Loucy (cell line): ENCODE measurements at regions not wholly inside any gene's neighbourhood (a gene's known extent, or its start where the extent isn't known, plus 50 kb on each side); places are given as distances from the start of the nearest gene placed in this dataset.

Source experiments
- H2AFZ ChIP-seq: fragments of 200-600 bp; sonication (generic); 2 replicates; pipeline ENCODE4 v1.6.0; 2016; ENCODE audit warnings: antibody characterized with exemption, mild to moderate bottlenecking, low read length, moderate library complexity
- H3F3A ChIP-seq: fragments of 200-600 bp; 2 replicates; pipeline ENCODE4 v1.6.0; 2016; ENCODE audit warnings: antibody characterized with exemption, low read depth, mild to moderate bottlenecking
- H3K27me3 ChIP-seq: fragments of 200-600 bp; sonication (generic); 2 replicates; pipeline ENCODE4 v1.6.1; 2014; ENCODE audit warnings: low read length, mild to moderate bottlenecking; ENCODE audit not compliant: insufficient read depth, poor library complexity, severe bottlenecking
- H3K36me3 ChIP-seq: fragments of 200-600 bp; sonication (generic); 2 replicates; pipeline ENCODE4 v1.6.1; 2016; ENCODE audit warnings: low read length; ENCODE audit not compliant: insufficient read depth
- H3K4me1 ChIP-seq: fragments of 200-600 bp; sonication (generic); 2 replicates; pipeline ENCODE4 v1.5.1; 2014; ENCODE audit warnings: low read length, mild to moderate bottlenecking; ENCODE audit not compliant: insufficient read depth, poor library complexity, severe bottlenecking
- H3K4me2 ChIP-seq: fragments of 200-600 bp; sonication (generic); 2 replicates; pipeline ENCODE4 v1.6.0; 2014; ENCODE audit warnings: antibody characterized with exemption, low read length, low read depth, mild to moderate bottlenecking; ENCODE audit not compliant: poor library complexity, severe bottlenecking
- H3K4me3 ChIP-seq: fragments of 200-600 bp; sonication (generic); 2 replicates; pipeline ENCODE4 v1.5.1; 2014; ENCODE audit warnings: low read length, mild to moderate bottlenecking, mixed read lengths; ENCODE audit not compliant: poor library complexity, severe bottlenecking
- H3K79me2 ChIP-seq: fragments of 200-600 bp; sonication (generic); 2 replicates; pipeline ENCODE4 v1.6.1; 2014; ENCODE audit warnings: low read length; ENCODE audit not compliant: insufficient read depth
- H3K9ac ChIP-seq: fragments of 200-600 bp; sonication (generic); 2 replicates; pipeline ENCODE4 v1.6.0; 2014; ENCODE audit warnings: mild to moderate bottlenecking, low read depth, low read length, moderate library complexity; ENCODE audit not compliant: poor library complexity, severe bottlenecking
- H3K9me2 ChIP-seq: fragments of 200-600 bp; sonication (generic); replicated peaks from 2 replicates; pipeline ENCODE4 v1.6.1; 2016; ENCODE audit warnings: low read depth, low read length, mixed read lengths
- H3K9me3 ChIP-seq: fragments of 200-600 bp; sonication (generic); 2 replicates; pipeline ENCODE4 v1.6.1; 2014; ENCODE audit warnings: mild to moderate bottlenecking, antibody characterized with exemption, low read length, low read depth; ENCODE audit not compliant: insufficient read depth
- H4K20me1 ChIP-seq: fragments of 200-600 bp; sonication (generic); 2 replicates; pipeline ENCODE4 v1.6.0; 2014; ENCODE audit warnings: antibody characterized with exemption, low read length, mild to moderate bottlenecking; ENCODE audit not compliant: insufficient read depth, poor library complexity, severe bottlenecking
- EZH2phosphoT487 ChIP-seq: fragments of 200-600 bp; IDR thresholded peaks from 2 replicates; pipeline ENCODE4 v1.6.1; 2018; ENCODE audit warnings: antibody characterized with exemption, mild to moderate bottlenecking, moderate library complexity, borderline replicate concordance
- TF ChIP-seq, protein P1 (sequence below): fragments of 200-600 bp; sonication (generic); conservative IDR thresholded peaks from 2 replicates; pipeline ENCODE4 v1.5.1; 2014; ENCODE audit warnings: mild to moderate bottlenecking, antibody characterized with exemption, low read length

DNA sequence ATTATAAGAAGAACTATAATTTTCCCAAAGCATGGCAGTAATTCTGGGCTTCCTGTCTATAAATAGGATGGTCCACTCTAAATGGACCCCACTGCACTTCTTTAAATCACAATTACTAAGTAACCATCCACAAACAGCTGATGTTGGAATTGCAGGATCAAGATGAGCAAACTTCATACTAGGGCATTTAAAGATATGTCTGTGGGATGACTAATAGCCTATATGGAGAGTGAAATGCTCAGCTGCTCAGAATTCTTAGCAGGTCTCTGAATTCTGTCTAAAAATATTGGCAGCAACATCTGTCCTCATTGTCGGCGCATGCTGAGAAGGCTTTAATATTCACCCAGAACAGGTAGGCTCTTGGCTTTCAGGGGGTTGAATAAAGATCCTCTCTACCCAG lies 140.4 kb downstream of the SATB1 start:
- Histone ChIP-seq H4K20me1 (no peaks in the 10 kb centered on the region), H2AFZ (no peak overlapping the region), H3K9me3 (no peaks in the 10 kb centered on the region), H3K36me3 (no peaks in the 10 kb centered on the region), H3K27me3 (no peaks in the 10 kb centered on the region), H3K9me2 (no peaks in the 10 kb centered on the region), H3K4me3 (no peak overlapping the region), H3K79me2 (no peaks in the 10 kb centered on the region), H3K9ac (no peak overlapping the region), H3K4me1 (peaks cover under 1% of the 10 kb centered on the region), H3K4me2 (no peak overlapping the region), H3F3A (no peaks in the 10 kb centered on the region)
- TF ChIP-seq, protein P1, sequence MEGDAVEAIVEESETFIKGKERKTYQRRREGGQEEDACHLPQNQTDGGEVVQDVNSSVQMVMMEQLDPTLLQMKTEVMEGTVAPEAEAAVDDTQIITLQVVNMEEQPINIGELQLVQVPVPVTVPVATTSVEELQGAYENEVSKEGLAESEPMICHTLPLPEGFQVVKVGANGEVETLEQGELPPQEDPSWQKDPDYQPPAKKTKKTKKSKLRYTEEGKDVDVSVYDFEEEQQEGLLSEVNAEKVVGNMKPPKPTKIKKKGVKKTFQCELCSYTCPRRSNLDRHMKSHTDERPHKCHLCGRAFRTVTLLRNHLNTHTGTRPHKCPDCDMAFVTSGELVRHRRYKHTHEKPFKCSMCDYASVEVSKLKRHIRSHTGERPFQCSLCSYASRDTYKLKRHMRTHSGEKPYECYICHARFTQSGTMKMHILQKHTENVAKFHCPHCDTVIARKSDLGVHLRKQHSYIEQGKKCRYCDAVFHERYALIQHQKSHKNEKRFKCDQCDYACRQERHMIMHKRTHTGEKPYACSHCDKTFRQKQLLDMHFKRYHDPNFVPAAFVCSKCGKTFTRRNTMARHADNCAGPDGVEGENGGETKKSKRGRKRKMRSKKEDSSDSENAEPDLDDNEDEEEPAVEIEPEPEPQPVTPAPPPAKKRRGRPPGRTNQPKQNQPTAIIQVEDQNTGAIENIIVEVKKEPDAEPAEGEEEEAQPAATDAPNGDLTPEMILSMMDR = no peak
- no peak for TF ChIP-seq EZH2phosphoT487

DNA sequence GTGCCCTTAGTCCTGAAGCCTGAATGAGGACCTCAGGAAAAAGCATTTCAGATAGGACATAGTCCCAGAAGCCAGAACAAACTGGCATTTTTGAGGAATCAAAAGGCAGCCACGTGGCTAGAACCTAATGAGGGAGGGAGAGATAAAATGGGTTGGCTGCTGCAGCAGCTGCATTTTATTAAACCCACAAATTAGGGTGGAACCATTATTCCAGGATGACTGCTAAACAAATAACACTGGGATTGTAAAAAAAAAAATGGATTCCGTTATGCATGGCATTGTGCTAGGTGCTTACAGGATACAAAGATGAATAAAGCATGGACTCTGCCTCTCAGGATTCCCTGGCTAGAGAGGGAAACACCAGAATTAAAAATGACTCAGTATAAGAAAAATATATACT lies 141.5 kb downstream of the SATB1 start:
- Histone ChIP-seq H2AFZ (no peak overlapping the region), H3K4me1 (no peaks in the 10 kb centered on the region), H3K9ac (no peak overlapping the region), H3K4me3 (no peak overlapping the region), H4K20me1 (no peaks in the 10 kb centered on the region), H3K9me2 (no peaks in the 10 kb centered on the region), H3K36me3 (no peaks in the 10 kb centered on the region), H3K4me2 (no peak overlapping the region), H3K27me3 (no peaks in the 10 kb centered on the region), H3K9me3 (no peaks in the 10 kb centered on the region), H3K79me2 (no peaks in the 10 kb centered on the region), H3F3A (no peaks in the 10 kb centered on the region)
- TF ChIP-seq EZH2phosphoT487 = no peak

DNA sequence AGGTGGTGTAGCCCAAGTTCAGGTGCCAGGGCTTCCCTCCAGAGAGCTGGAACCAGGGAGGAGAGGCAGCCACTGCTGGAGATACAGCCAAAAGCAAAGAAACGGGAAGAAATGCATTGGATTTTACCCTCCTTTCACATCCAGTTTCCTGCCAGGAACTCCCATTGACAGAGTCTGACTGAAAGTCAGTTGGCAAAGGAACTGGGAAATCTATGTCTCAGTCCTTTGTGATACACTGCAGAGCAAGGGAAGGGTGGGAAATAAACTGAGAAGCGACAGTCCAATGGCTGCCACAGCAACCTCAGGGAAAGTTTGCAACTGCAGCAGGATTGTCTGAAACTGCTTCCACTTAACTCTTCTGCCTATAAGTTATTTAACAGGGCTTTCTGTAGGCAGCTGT lies 142.6 kb downstream of the SATB1 start:
- H4K20me1 ChIP-seq = no peaks in the 10 kb centered on the region
- H3K9me2 ChIP-seq = no peaks in the 10 kb centered on the region
- H3K27me3 ChIP-seq = no peaks in the 10 kb centered on the region
- no peaks in the 10 kb centered on the region for H3K36me3 ChIP-seq
- H3K4me2 ChIP-seq = no peak overlapping the region
- no peaks in the 10 kb centered on the region for H3F3A ChIP-seq
- no peak overlapping the region for H3K4me3 ChIP-seq
- no peaks in the 10 kb centered on the region for H3K9me3 ChIP-seq
- H2AFZ ChIP-seq = no peak overlapping the region
- TF ChIP-seq EZH2phosphoT487 = no peak
- TF ChIP-seq, protein P1 = no peak
- no peaks in the 10 kb centered on the region for H3K4me1 ChIP-seq
- no peak overlapping the region for H3K9ac ChIP-seq
- H3K79me2 ChIP-seq = no peaks in the 10 kb centered on the region

DNA sequence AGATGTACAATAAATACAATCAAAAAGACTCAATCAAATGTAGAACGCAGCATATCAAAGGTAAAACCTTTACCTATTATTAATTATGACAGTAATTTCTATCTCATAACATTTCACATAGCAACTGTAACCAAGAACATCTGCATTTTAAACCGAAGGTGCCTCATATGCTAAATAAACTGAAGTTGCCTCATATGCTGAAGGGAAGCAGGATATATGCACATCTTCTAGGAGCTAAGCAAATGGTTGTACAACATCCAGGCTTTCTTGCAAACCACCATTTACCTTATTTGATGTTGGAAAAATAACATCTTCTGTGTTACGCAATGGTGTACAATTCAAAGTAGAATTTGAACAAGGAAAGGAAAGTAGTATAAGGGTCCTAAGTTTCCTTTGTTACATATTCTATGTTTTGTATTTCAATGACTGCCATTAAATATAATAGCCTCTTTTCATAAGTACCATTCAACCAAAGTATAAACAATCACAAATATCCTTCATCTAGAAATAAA lies 145.9 kb downstream of the SATB1 start:
- Histone ChIP-seq H3K4me3 (no peak overlapping the region), H3F3A (no peaks in the 10 kb centered on the region), H3K36me3 (no peaks in the 10 kb centered on the region), H3K79me2 (no peaks in the 10 kb centered on the region), H3K9me2 (no peaks in the 10 kb centered on the region), H2AFZ (no peak overlapping the region), H3K9me3 (no peaks in the 10 kb centered on the region), H3K9ac (no peak overlapping the region), H4K20me1 (no peaks in the 10 kb centered on the region), H3K27me3 (no peaks in the 10 kb centered on the region), H3K4me2 (no peak overlapping the region), H3K4me1 (peaks cover 7% of the 10 kb centered on the region)
- TF ChIP-seq, protein P1 = no peak
- no peak for TF ChIP-seq EZH2phosphoT487
